K562 (cell line): ENCODE measurements at regions not wholly inside any gene's neighbourhood (a gene's known extent, or its start where the extent isn't known, plus 50 kb on each side); places are given as distances from the start of the nearest gene placed in this dataset.

ENCODE experiments used
- ATAC-seq: fragments of 200-7000 bp; cut with Tn5 transposase; 3 replicates; pipeline ENCODE4 v1.9.1; 2020; ENCODE audit warnings: moderate library complexity
- BruUV-seq: library from RNA; stranded (reverse); fragments of 400-500 nt; replicated peaks from 2 replicates; lab custom pipeline; 2021; lab: Mats Ljungman, UMichigan
- CTCF ChIA-PET: fragments of 300-600 bp; formaldehyde crosslinking; extraction: SDS; loops from one replicate; lab custom pipeline; 2021; ENCODE audit warnings: low intra/inter-chr PET ratio; lab: Yijun Ruan, JAX
- POLR2A ChIA-PET: fragments of 300-600, 350-650 bp; sonication (Branson Sonifier 250); formaldehyde crosslinking; extraction: SDS; loops from one replicate; lab custom pipeline; 2021; ENCODE audit warnings: antibody characterized with exemption, inconsistent platforms; lab: Yijun Ruan, JAX
- DNase-seq, 4 experiments: peaks; one replicate each; pipeline versions ENCODE4 v3.0.0 to v3.0.0-alpha.2; 2011 to 2018; ENCODE audit warnings: low spot score in 3 of 4, mixed read lengths in 3 of 4; ENCODE audit errors: extremely low read depth in 1 of 4
- FAIRE-seq: peaks from 2 replicates; lab custom pipeline; 2011; peaks lifted over from hg19 to GRCh38; lab: Jason Lieb, UNC
- H2AFZ ChIP-seq: 2 replicates; pipeline ENCODE4 v1.6.0; 2011; ENCODE audit warnings: low read depth, low read length, control low read depth, inconsistent platforms
- H3K27ac ChIP-seq: fragments of 200-600 bp; 3 replicates; pipeline ENCODE4 v1.8.0; 2011; ENCODE audit warnings: low read depth, mild to moderate bottlenecking, control low read depth, inconsistent platforms, low read length, moderate library complexity, mixed read lengths; ENCODE audit errors: extremely low read depth
- H3K27me3 ChIP-seq, 2 experiments: fragments of 300-600 bp in 1 of 2; 2 replicates in 1 of 2; 3 replicates in 1 of 2; pipeline versions ENCODE4 v1.6.0 to v1.8.0; 2011; ENCODE audit warnings: inconsistent platforms in 2 of 2, low read length in 2 of 2, mild to moderate bottlenecking in 1 of 2, mixed read lengths in 1 of 2, moderate library complexity in 1 of 2; ENCODE audit not compliant: control insufficient read depth in 2 of 2, insufficient read depth in 2 of 2
- H3K36me3 ChIP-seq: fragments of 300-600 bp; 3 replicates; pipeline ENCODE4 v1.8.0; 2011; ENCODE audit warnings: mild to moderate bottlenecking, low read length, inconsistent platforms; ENCODE audit not compliant: control insufficient read depth, insufficient read depth
- H3K4me1 ChIP-seq, 2 experiments: fragments of 200-600 bp in 1 of 2; replicated peaks in 1 of 2; 2 replicates in 1 of 2; 3 replicates in 1 of 2; pipeline versions ENCODE4 v1.5.1 to v1.8.0; 2011; ENCODE audit warnings: inconsistent platforms in 2 of 2, low read length in 2 of 2, mild to moderate bottlenecking in 1 of 2, mixed read lengths in 1 of 2, moderate library complexity in 1 of 2; ENCODE audit not compliant: control insufficient read depth in 2 of 2, insufficient read depth in 2 of 2
- H3K4me2 ChIP-seq: 2 replicates; pipeline ENCODE4 v1.6.1; 2011; ENCODE audit warnings: low read length, control low read depth, inconsistent platforms, mixed read lengths; ENCODE audit not compliant: insufficient read depth
- H3K4me3 ChIP-seq: fragments of 200-600 bp; sonication (generic), shearing (Covaris generic); 2 replicates; pipeline ENCODE4 v1.5.1; 2016; ENCODE audit warnings: control low read depth, inconsistent platforms
- H3K79me2 ChIP-seq: fragments of 200-600 bp; 3 replicates; pipeline ENCODE4 v1.8.0; 2011; ENCODE audit warnings: low read length, inconsistent platforms; ENCODE audit not compliant: control insufficient read depth, insufficient read depth
- H3K9ac ChIP-seq, 2 experiments: 2 replicates each; pipeline versions ENCODE4 v1.6.0 to v1.6.1; 2011; ENCODE audit warnings: low read depth in 2 of 2, low read length in 2 of 2, control low read depth in 1 of 2, inconsistent platforms in 1 of 2, mild to moderate bottlenecking in 1 of 2, mixed read lengths in 1 of 2; ENCODE audit not compliant: insufficient read depth in 1 of 2
- H3K9me1 ChIP-seq: one replicate; pipeline ENCODE4 v1.6.0; 2011; ENCODE audit warnings: inconsistent platforms, mild to moderate bottlenecking, low read length, moderate library complexity; ENCODE audit not compliant: control insufficient read depth, insufficient read depth
- H3K9me3 ChIP-seq: replicated peaks from 2 replicates; pipeline ENCODE4 v1.5.1; 2011; ENCODE audit warnings: low read depth, low read length, inconsistent platforms; ENCODE audit not compliant: control insufficient read depth, insufficient read depth
- H4K20me1 ChIP-seq: replicated peaks from 2 replicates; pipeline ENCODE4 v1.6.1; 2011; ENCODE audit warnings: low read length, inconsistent platforms, mixed read lengths; ENCODE audit not compliant: control insufficient read depth, insufficient read depth
- CBFA2T2 ChIP-seq: fragments of 450-650 bp; conservative IDR thresholded peaks from 2 replicates; pipeline ENCODE4 v1.6.1; 2017; ENCODE audit warnings: mild to moderate bottlenecking
- CHD1 ChIP-seq: fragments of 200-600 bp; sonication (generic); IDR thresholded peaks from one replicate; pipeline ENCODE4 v1.6.1; 2012; ENCODE audit warnings: mild to moderate bottlenecking, moderate library complexity, low read length, inconsistent platforms
- FOXK1 ChIP-seq: sonication (generic); formaldehyde crosslinking; IDR thresholded peaks from 2 replicates; pipeline ENCODE4 v1.8.0; 2022; ENCODE audit warnings: missing genetic modification reagents, mild to moderate bottlenecking, borderline replicate concordance
- GABPA ChIP-seq: fragments of 200-800 bp; sonication (Bioruptor generic); conservative IDR thresholded peaks from 2 replicates; pipeline ENCODE4 v1.6.1; 2016; ENCODE audit warnings: low read depth, missing genetic modification characterization, missing compliant biosample characterization
- NBN ChIP-seq: fragments of 450-650 bp; IDR thresholded peaks from 2 replicates; pipeline ENCODE4 v1.6.1; 2016; ENCODE audit warnings: low read depth, mild to moderate bottlenecking
- NCOR1 ChIP-seq: fragments of 450-650 bp; IDR thresholded peaks from 2 replicates; pipeline ENCODE4 v1.6.1; 2016; ENCODE audit warnings: mild to moderate bottlenecking, moderate library complexity
- NR3C1 ChIP-seq: sonication (generic); formaldehyde crosslinking; IDR thresholded peaks from 2 replicates; pipeline ENCODE4 v1.8.1; 2022; ENCODE audit warnings: missing genetic modification reagents
- TOE1 ChIP-seq, 2 experiments: fragments of 450-650 bp in 1 of 2; sonication (generic) in 1 of 2; formaldehyde crosslinking in 1 of 2; IDR thresholded peaks; 2 replicates each; pipeline versions ENCODE4 v1.7.1 to v1.8.0; 2016 to 2022; ENCODE audit warnings: borderline replicate concordance in 2 of 2, mild to moderate bottlenecking in 2 of 2, antibody characterized with exemption in 1 of 2, inconsistent platforms in 1 of 2, low read depth in 1 of 2, missing genetic modification reagents in 1 of 2, moderate library complexity in 1 of 2
- ZNF76 ChIP-seq: fragments of 250-450 bp; sonication (Bioruptor Pico); IDR thresholded peaks from 2 replicates; pipeline ENCODE4 v1.4.0; 2020; ENCODE audit warnings: mild to moderate bottlenecking, moderate library complexity, borderline replicate concordance
- ZNF780A ChIP-seq: fragments of 250-450 bp; sonication (Bioruptor Pico); IDR thresholded peaks from 2 replicates; pipeline ENCODE4 v1.5.0; 2021; ENCODE audit warnings: mild to moderate bottlenecking
- WGBS: fragments of 100-300 bp; shearing (Covaris generic); methylation state at CpG from one replicate; pipeline ENCODE4 v1.1.6; 2016; ENCODE audit warnings: low coverage, mixed read lengths; ENCODE audit not compliant: insufficient coverage; ENCODE audit errors: missing lambda C conversion rate; 5-methylcytosine and 5-hydroxymethylcytosine counted together
- in situ Hi-C: fragments of 300-500 bp; cut with MboI; formaldehyde crosslinking; loops from 4 replicates; pipeline ENCODE4 v1.15.0; 2018; ENCODE audit warnings: inconsistent platforms, mixed read lengths
- intact Hi-C: fragments of 100-400 bp; cut with micrococcal nuclease; formaldehyde crosslinking; loops from 2 replicates; pipeline ENCODE4 v1.14.2; 2022
- TF ChIP-seq, protein P1 (sequence below): sonication (generic); formaldehyde crosslinking; IDR thresholded peaks from 2 replicates; pipeline ENCODE4 v1.9.0; 2022; ENCODE audit warnings: mild to moderate bottlenecking, missing genetic modification reagents
- TF ChIP-seq, protein P2 (sequence below), 2 experiments: fragments of 450-650 bp in 1 of 2; sonication (generic) in 1 of 2; formaldehyde crosslinking in 1 of 2; IDR thresholded peaks in 1 of 2; conservative IDR thresholded peaks in 1 of 2; 2 replicates each; pipeline versions ENCODE4 v1.6.1 to v1.8.1; 2016 to 2023; ENCODE audit warnings: mild to moderate bottlenecking in 2 of 2, moderate library complexity in 2 of 2, inconsistent platforms in 1 of 2, missing genetic modification reagents in 1 of 2

DNA sequence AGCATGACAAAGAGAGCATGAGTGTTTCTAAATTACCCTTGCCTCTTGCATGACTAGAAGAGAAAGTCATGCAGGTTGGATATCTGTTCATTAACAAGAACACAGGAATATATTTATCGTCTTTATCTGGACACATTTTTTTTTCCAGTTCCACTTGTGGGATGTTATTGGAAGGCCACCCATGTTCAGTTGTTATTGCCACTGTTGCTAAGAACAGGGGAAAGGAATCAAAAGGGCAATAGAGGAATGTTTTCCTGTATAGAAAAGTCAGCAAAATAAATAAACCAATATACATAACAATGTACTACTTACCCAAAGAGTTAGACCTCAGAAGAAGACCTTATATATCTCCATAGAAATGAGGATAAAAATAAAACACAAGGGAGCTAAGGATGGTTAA, 270.1 kb downstream of the QDPR start:
- DNase-seq (no peak), ATAC-seq (no peak), FAIRE-seq (no peak)
- Histone ChIP-seq H3K4me2 (no peak overlapping the region), H2AFZ (no peak overlapping the region), H3K27ac (no peak overlapping the region), H3K79me2 (no peaks in the 10 kb centered on the region), H4K20me1 (no peaks in the 10 kb centered on the region), H3K9me1 (no peaks in the 10 kb centered on the region), H3K36me3 (no peaks in the 10 kb centered on the region), H3K27me3 (no peaks in the 10 kb centered on the region), H3K4me1 (no peaks in the 10 kb centered on the region), H3K4me3 (no peak overlapping the region), H3K9ac (no peak overlapping the region), H3K9me3 (no peaks in the 10 kb centered on the region)
- ChIA-PET POLR2A (no interaction called here), CTCF (no interaction called here)
- TF ChIP-seq CHD1 (no peak), GABPA (no peak), ZNF780A (CRISPR knock-in tag) (no peak), NCOR1 (no peak), CBFA2T2 (no peak), FOXK1 (CRISPR knock-in tag) (no peak), TOE1 (IDR thresholded peaks at IDR 0.05; ENCODE audit: borderline replicate concordance) (no peak), TOE1 (CRISPR knock-in tag; IDR thresholded peaks at IDR 0.05; ENCODE audit: borderline replicate concordance, low read depth) (no peak), NR3C1 (CRISPR knock-in tag) (no peak), ZNF76 (CRISPR knock-in tag) (no peak), NBN (no peak)
- TF ChIP-seq, protein P1, sequence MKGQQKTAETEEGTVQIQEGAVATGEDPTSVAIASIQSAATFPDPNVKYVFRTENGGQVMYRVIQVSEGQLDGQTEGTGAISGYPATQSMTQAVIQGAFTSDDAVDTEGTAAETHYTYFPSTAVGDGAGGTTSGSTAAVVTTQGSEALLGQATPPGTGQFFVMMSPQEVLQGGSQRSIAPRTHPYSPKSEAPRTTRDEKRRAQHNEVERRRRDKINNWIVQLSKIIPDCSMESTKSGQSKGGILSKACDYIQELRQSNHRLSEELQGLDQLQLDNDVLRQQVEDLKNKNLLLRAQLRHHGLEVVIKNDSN (CRISPR knock-in tag) = no peak
- TF ChIP-seq, protein P2, sequence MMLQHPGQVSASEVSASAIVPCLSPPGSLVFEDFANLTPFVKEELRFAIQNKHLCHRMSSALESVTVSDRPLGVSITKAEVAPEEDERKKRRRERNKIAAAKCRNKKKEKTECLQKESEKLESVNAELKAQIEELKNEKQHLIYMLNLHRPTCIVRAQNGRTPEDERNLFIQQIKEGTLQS (IDR thresholded peaks at IDR 0.05) = no peak
- TF ChIP-seq, protein P2 (CRISPR knock-in tag; conservative IDR thresholded peaks at IDR 0.05) = no peak
- BruUV-seq = no TSS peak
- WGBS = 0% methylated on average over 1 of the region's 1 CpG
- in situ Hi-C loops (no loop called here), intact Hi-C loops (no loop called here)
